Endothelial cell of umbilical vein (primary cell): ENCODE measurements at regions not wholly inside any gene's neighbourhood (a gene's known extent, or its start where the extent isn't known, plus 50 kb on each side); places are given as distances from the start of the nearest gene placed in this dataset.

Source experiments
- BruUV-seq: library from RNA; stranded (reverse); fragments of 400-500 nt; replicated peaks from 2 replicates; lab custom pipeline; 2021; lab: Mats Ljungman, UMichigan
- CTCF ChIA-PET: fragments of 300-600, 350-600 bp; sonication (Branson Sonifier 250); formaldehyde crosslinking; loops from one replicate; lab custom pipeline; 2021; ENCODE audit warnings: antibody characterized with exemption, inconsistent platforms; lab: Charles Lee
- POLR2A ChIA-PET: fragments of 300-600, 350-600 bp; sonication (Branson Sonifier 250); formaldehyde crosslinking; loops from one replicate; lab custom pipeline; 2021; ENCODE audit warnings: antibody characterized with exemption, inconsistent platforms; lab: Charles Lee
- DNase-seq: peaks from one replicate; pipeline ENCODE4 v3.0.0-alpha.2; 2011; ENCODE audit warnings: low read depth, low spot score
- FAIRE-seq: peaks from 2 replicates; lab custom pipeline; 2011; peaks lifted over from hg19 to GRCh38; lab: Jason Lieb, UNC
- H2AFZ ChIP-seq: 2 replicates; pipeline ENCODE4 v1.6.0; 2012; ENCODE audit warnings: low read depth, low read length, control low read depth, inconsistent platforms
- H3K27ac ChIP-seq: 2 replicates; pipeline ENCODE4 v1.5.1; 2011; ENCODE audit warnings: low read depth, mild to moderate bottlenecking, control low read depth, low read length, moderate library complexity; ENCODE audit not compliant: insufficient read depth
- H3K27me3 ChIP-seq, 2 experiments: 2 replicates each; pipeline versions ENCODE4 v1.6.0 to v1.6.1; 2011; ENCODE audit warnings: low read length in 2 of 2, mixed read lengths in 1 of 2; ENCODE audit not compliant: control insufficient read depth in 2 of 2, insufficient read depth in 2 of 2
- H3K36me3 ChIP-seq, 2 experiments: 2 replicates in 1 of 2; 3 replicates in 1 of 2; pipeline ENCODE4 v1.5.1; 2011; ENCODE audit warnings: low read length in 2 of 2, mild to moderate bottlenecking in 1 of 2, moderate library complexity in 1 of 2; ENCODE audit not compliant: control insufficient read depth in 2 of 2, insufficient read depth in 2 of 2; ENCODE audit errors: extremely low read depth in 1 of 2
- H3K4me1 ChIP-seq: 3 replicates; pipeline ENCODE4 v1.5.1; 2011; ENCODE audit warnings: mild to moderate bottlenecking, low read length; ENCODE audit not compliant: control insufficient read depth, insufficient read depth; ENCODE audit errors: extremely low read depth
- H3K4me2 ChIP-seq: 2 replicates; pipeline ENCODE4 v1.6.1; 2011; ENCODE audit warnings: low read length, control low read depth, mixed read lengths; ENCODE audit not compliant: insufficient read depth
- H3K4me3 ChIP-seq, 3 experiments: fragments of 200-600 bp in 1 of 3; sonication (generic), shearing (Covaris generic) in 1 of 3; replicated peaks in 1 of 3; 2 replicates each; pipeline ENCODE4 v1.5.1; 2011 to 2016; ENCODE audit warnings: control low read depth in 3 of 3, low read length in 3 of 3, mild to moderate bottlenecking in 2 of 3, inconsistent platforms in 1 of 3, low read depth in 1 of 3, moderate library complexity in 1 of 3; ENCODE audit not compliant: insufficient read depth in 1 of 3
- H3K79me2 ChIP-seq: 2 replicates; pipeline ENCODE4 v1.6.0; 2012; ENCODE audit warnings: low read length, inconsistent platforms; ENCODE audit not compliant: control insufficient read depth, insufficient read depth
- H3K9ac ChIP-seq: replicated peaks from 2 replicates; pipeline ENCODE3; 2011; ENCODE audit warnings: low read length, control low read depth; ENCODE audit not compliant: insufficient read depth; ENCODE audit errors: extremely low read depth
- H3K9me1 ChIP-seq: replicated peaks from 3 replicates; pipeline ENCODE4 v1.6.0; 2011; ENCODE audit warnings: mild to moderate bottlenecking, low read length; ENCODE audit not compliant: control insufficient read depth, insufficient read depth; ENCODE audit errors: extremely low read depth
- H3K9me3 ChIP-seq: replicated peaks from 2 replicates; pipeline ENCODE4 v1.5.1; 2012; ENCODE audit warnings: low read length, inconsistent platforms; ENCODE audit not compliant: control insufficient read depth, insufficient read depth
- H4K20me1 ChIP-seq: replicated peaks from 2 replicates; pipeline ENCODE3; 2011; ENCODE audit warnings: mild to moderate bottlenecking, low read length; ENCODE audit not compliant: control insufficient read depth, insufficient read depth; ENCODE audit errors: extremely low read depth
- CTCF ChIP-seq, 2 donors: IDR thresholded peaks; 1 replicate in 1 of 2; 2 replicates in 1 of 2; pipeline ENCODE4 v1.5.1; 2011; ENCODE audit warnings: low read length in 2 of 2, mild to moderate bottlenecking in 2 of 2, moderate library complexity in 2 of 2, control low read depth in 1 of 2, inconsistent platforms in 1 of 2, low read depth in 1 of 2; ENCODE audit not compliant: insufficient read depth in 1 of 2; ENCODE audit errors: extremely low read depth in 1 of 2
- EZH2 ChIP-seq: IDR thresholded peaks from 2 replicates; pipeline ENCODE4 v1.6.1; 2012; ENCODE audit warnings: borderline replicate concordance, low read depth, mild to moderate bottlenecking, moderate library complexity, low read length, inconsistent platforms; ENCODE audit not compliant: severe bottlenecking
- FOS ChIP-seq: IDR thresholded peaks from 2 replicates; pipeline ENCODE4 v1.6.1; 2011; ENCODE audit warnings: mild to moderate bottlenecking, low read length, moderate library complexity, borderline replicate concordance; ENCODE audit not compliant: insufficient read depth
- GATA2 ChIP-seq: IDR thresholded peaks from 2 replicates; pipeline ENCODE4 v1.7.0; 2011; ENCODE audit warnings: low read depth, mild to moderate bottlenecking, moderate library complexity, mixed read lengths, low read length; ENCODE audit not compliant: insufficient read length, insufficient read depth
- JUN ChIP-seq: IDR thresholded peaks from 2 replicates; pipeline ENCODE4 v1.6.1; 2011; ENCODE audit warnings: borderline replicate concordance, low read depth; ENCODE audit not compliant: insufficient read length, insufficient read depth
- MAX ChIP-seq: IDR thresholded peaks from 2 replicates; pipeline ENCODE4 v1.6.1; 2011; ENCODE audit not compliant: insufficient read depth, insufficient read length
- MYC ChIP-seq: IDR thresholded peaks from one replicate; pipeline ENCODE4 v1.6.1; 2011; ENCODE audit warnings: mild to moderate bottlenecking, low read depth, low read length
- POLR2A ChIP-seq: IDR thresholded peaks from 2 replicates; pipeline ENCODE4 v1.6.1; 2012; ENCODE audit warnings: low read depth, mild to moderate bottlenecking, control low read depth, low read length
- POLR2AphosphoS5 ChIP-seq: IDR thresholded peaks from 2 replicates; pipeline ENCODE4 v1.6.1; 2012; ENCODE audit warnings: low read depth, mild to moderate bottlenecking, control low read depth, low read length, moderate library complexity; ENCODE audit not compliant: insufficient read depth
- dilution Hi-C: fragments of 300-500 bp; cut with MboI; formaldehyde crosslinking; loops from one replicate; pipeline ENCODE4 v1.15.0; 2019; ENCODE audit warnings: low sequenced_read_pairs; ENCODE audit not compliant: extremely low pct_ligation_motif_present
- intact Hi-C: fragments of 100-400 bp; cut with micrococcal nuclease; formaldehyde crosslinking; loops from one replicate; pipeline ENCODE4 v1.10.0; 2022

GRCh38 chr6:148269386-148269785 is 73.3 kb upstream of the SASH1 start:
- DNase-seq (peak; percentile 31), FAIRE-seq (peak; percentile 65)
- Histone ChIP-seq H3K27ac (peak overlapping the region; percentile 55), H3K9me1 (no peaks in the 10 kb centered on the region), H4K20me1 (no peaks in the 10 kb centered on the region), H3K9ac (no peak overlapping the region), H3K79me2 (no peaks in the 10 kb centered on the region), H3K4me3 (no peak overlapping the region), H3K4me2 (peak overlapping the region; percentile 21), H3K4me1 (peaks cover 48% of the 10 kb centered on the region), H3K9me3 (no peaks in the 10 kb centered on the region), H2AFZ (no peak overlapping the region), H3K27me3 (no peaks in the 10 kb centered on the region), H3K36me3 (no peaks in the 10 kb centered on the region)
- ChIA-PET POLR2A (no interaction called here), CTCF (interaction anchor here (1.9 kb wide), 1 partner anchor 77 kb away, joined by 4 read pairs; no protein-coding TSS in a partner anchor)
- TF ChIP-seq POLR2AphosphoS5 (peak; percentile 36), MYC (no peak), FOS (no peak), JUN (peak; percentile 54), GATA2 (peak; percentile 88)
- intact Hi-C loops, result loop anchor here (2.0 to 5.0 kb wide), 2 partner anchors 92 to 195 kb away; no protein-coding TSS in a partner anchor
- BruUV-seq, result no TSS peak
- dilution Hi-C loops, result no loop called here

GRCh38 chr6:148271711-148272439 is 70.8 kb upstream of the SASH1 start:
- dilution Hi-C loops, result no loop called here
- POLR2A ChIA-PET, result interaction anchor here (0.7 kb wide), 1 partner anchor 33 kb away, joined by 3 read pairs; no protein-coding TSS in a partner anchor
- intact Hi-C loops, result loop anchor here (1.0 kb wide), 1 partner anchor 71 kb away; no protein-coding TSS in a partner anchor

More at GRCh38 chr6:148271711-148272439, 70.8 kb upstream of the SASH1 start:
- H3K9me1 ChIP-seq, result no peaks in the 10 kb centered on the region
- DNase-seq, result peak; percentile 89
- H3K4me3 ChIP-seq, result peak overlapping the region in 1 of 3 experiments; percentile 45
- H3K4me2 ChIP-seq, result peak overlapping the region; percentile 86
- H2AFZ ChIP-seq, result peak overlapping the region; percentile 79
- no peaks in the 10 kb centered on the region for H3K27me3 ChIP-seq
- H3K27ac ChIP-seq, result peak overlapping the region; percentile 93
- no peaks in the 10 kb centered on the region for H4K20me1 ChIP-seq
- H3K79me2 ChIP-seq, result no peaks in the 10 kb centered on the region
- peaks cover 47% of the 10 kb centered on the region for H3K4me1 ChIP-seq
- TF ChIP-seq JUN (peak; percentile 78), POLR2AphosphoS5 (peak; percentile 40), FOS (peak; percentile 82), CTCF (IDR thresholded peaks at IDR 0.05; ENCODE audit: extremely low read depth in 1 of 2, insufficient read depth in 1 of 2, low read depth in 1 of 2, low read length in 2 of 2) (no peak), MYC (no peak), POLR2A (peak; percentile 33), GATA2 (peak; percentile 69), EZH2 (no peak), MAX (no peak)
- CTCF ChIA-PET, result interaction anchor here (0.5 to 2.4 kb wide), 9 partner anchors 10 to 765 kb away, joined by 3 to 8 read pairs (median 3); no protein-coding TSS in a partner anchor
- H3K36me3 ChIP-seq, result no peaks in the 10 kb centered on the region
- FAIRE-seq, result peak; percentile 98
- H3K9ac ChIP-seq, result peak overlapping the region; percentile 79
- TSS peak; percentile 82 for BruUV-seq
- no peaks in the 10 kb centered on the region for H3K9me3 ChIP-seq
